Thyroid gland (tissue), 4 donors: ENCODE measurements at regions not wholly inside any gene's neighbourhood (a gene's known extent, or its start where the extent isn't known, plus 50 kb on each side); places are given as distances from the start of the nearest gene placed in this dataset.

Experiments used
- DNase-seq, 2 donors: peaks; one replicate each; pipeline ENCODE4 v3.0.0-alpha.2; 2019
- H3K27ac ChIP-seq, 3 donors: fragments of 200-600 bp; sonication (generic); 1 replicate in 2 of 3; 2 replicates in 1 of 3; pipeline ENCODE4 v1.5.1; 2016 to 2019; ENCODE audit warnings: mild to moderate bottlenecking in 1 of 3, moderate library complexity in 1 of 3
- H3K27me3 ChIP-seq: fragments of 200-600 bp; sonication (generic); one replicate; pipeline ENCODE4 v1.5.1; 2019
- H3K36me3 ChIP-seq, 2 donors: fragments of 200-600 bp; sonication (generic); one replicate each; pipeline ENCODE4 v1.5.1; 2016 to 2019
- H3K4me1 ChIP-seq, 2 donors: fragments of 200-600 bp; sonication (generic); one replicate each; pipeline ENCODE4 v1.5.1; 2017 to 2019
- H3K4me3 ChIP-seq, 3 donors: fragments of 200-600 bp; sonication (generic); replicated peaks in 1 of 3; 1 replicate in 2 of 3; 2 replicates in 1 of 3; pipeline ENCODE4 v1.5.1; 2016; ENCODE audit warnings: mild to moderate bottlenecking in 1 of 3
- H3K9me3 ChIP-seq: fragments of 200-600 bp; sonication (generic); one replicate; pipeline ENCODE4 v1.5.1; 2017
- POLR2A ChIP-seq, 2 donors: fragments of 450-650 bp; IDR thresholded peaks; one replicate each; pipeline ENCODE4 v1.6.1; 2017; ENCODE audit warnings: antibody characterized with exemption in 2 of 2, mild to moderate bottlenecking in 2 of 2, moderate library complexity in 1 of 2
- WGBS, 2 donors: methylation state at CpG; one replicate each; pipeline ENCODE4 v1.1.5; 2017; 5-methylcytosine and 5-hydroxymethylcytosine counted together
- intact Hi-C: fragments of 100-400 bp; cut with DNase I; formaldehyde crosslinking; loops from one replicate; pipeline ENCODE4 v1.15.1; 2023
- TF ChIP-seq, protein P1 (sequence below), 6 experiments: fragments of 200-600 bp in 3 of 6; fragments of 450-650 bp in 3 of 6; sonication (generic) in 3 of 6; IDR thresholded peaks; one replicate each; pipeline ENCODE4 v1.5.1; 2016 to 2019; ENCODE audit warnings: antibody characterized with exemption in 6 of 6, mild to moderate bottlenecking in 2 of 6, inconsistent platforms in 1 of 6, moderate library complexity in 1 of 6

DNA sequence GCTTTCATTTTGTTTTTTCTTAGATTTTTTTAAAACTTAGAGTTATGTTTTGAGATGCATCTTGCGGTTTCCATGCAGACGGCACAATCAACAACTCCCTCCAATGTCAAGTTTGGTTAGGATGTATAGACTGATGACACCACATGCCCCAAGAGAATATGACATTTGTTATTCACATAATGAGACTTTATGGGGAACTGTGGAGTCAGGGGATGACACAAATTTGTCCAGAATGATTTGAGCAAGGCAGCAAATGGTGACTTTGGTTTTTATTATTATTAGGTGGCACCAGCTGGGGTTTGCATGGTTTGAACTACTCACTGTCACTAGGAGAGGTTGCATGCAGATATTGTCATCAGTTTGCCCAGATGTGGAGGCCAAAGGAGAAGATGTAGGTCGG is 461.8 kb upstream of the PRKX start:
- Histone ChIP-seq H3K9me3 (no peaks in the 10 kb centered on the region), H3K27ac (no peak overlapping the region), H3K27me3 (no peaks in the 10 kb centered on the region), H3K36me3 (no peaks in the 10 kb centered on the region), H3K4me1 (no peaks in the 10 kb centered on the region), H3K4me3 (no peak overlapping the region)
- TF ChIP-seq, protein P1, sequence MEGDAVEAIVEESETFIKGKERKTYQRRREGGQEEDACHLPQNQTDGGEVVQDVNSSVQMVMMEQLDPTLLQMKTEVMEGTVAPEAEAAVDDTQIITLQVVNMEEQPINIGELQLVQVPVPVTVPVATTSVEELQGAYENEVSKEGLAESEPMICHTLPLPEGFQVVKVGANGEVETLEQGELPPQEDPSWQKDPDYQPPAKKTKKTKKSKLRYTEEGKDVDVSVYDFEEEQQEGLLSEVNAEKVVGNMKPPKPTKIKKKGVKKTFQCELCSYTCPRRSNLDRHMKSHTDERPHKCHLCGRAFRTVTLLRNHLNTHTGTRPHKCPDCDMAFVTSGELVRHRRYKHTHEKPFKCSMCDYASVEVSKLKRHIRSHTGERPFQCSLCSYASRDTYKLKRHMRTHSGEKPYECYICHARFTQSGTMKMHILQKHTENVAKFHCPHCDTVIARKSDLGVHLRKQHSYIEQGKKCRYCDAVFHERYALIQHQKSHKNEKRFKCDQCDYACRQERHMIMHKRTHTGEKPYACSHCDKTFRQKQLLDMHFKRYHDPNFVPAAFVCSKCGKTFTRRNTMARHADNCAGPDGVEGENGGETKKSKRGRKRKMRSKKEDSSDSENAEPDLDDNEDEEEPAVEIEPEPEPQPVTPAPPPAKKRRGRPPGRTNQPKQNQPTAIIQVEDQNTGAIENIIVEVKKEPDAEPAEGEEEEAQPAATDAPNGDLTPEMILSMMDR (IDR thresholded peaks at IDR 0.05): no peak
- TF ChIP-seq POLR2A (IDR thresholded peaks at IDR 0.05): no peak
- 87 to 91% methylated on average over 3 of the region's 3 CpGs for WGBS, 2 donors
- no peak for DNase-seq
- intact Hi-C loops: no loop called here

GRCh38 chrX:4173743-4174142 is 460.3 kb upstream of the PRKX start:
- Histone ChIP-seq H3K36me3 (no peaks in the 10 kb centered on the region), H3K27ac (no peak overlapping the region), H3K4me3 (no peak overlapping the region), H3K4me1 (no peaks in the 10 kb centered on the region), H3K27me3 (no peaks in the 10 kb centered on the region), H3K9me3 (no peaks in the 10 kb centered on the region)
- DNase-seq: no peak
- intact Hi-C loops: no loop called here
- TF ChIP-seq, protein P1 (IDR thresholded peaks at IDR 0.05): no peak
- TF ChIP-seq POLR2A (IDR thresholded peaks at IDR 0.05): no peak
- 83 to 93% methylated on average over 2 of the region's 2 CpGs for WGBS, 2 donors

- intact Hi-C loops: no loop called here
- Histone ChIP-seq H3K36me3 (no peaks in the 10 kb centered on the region), H3K9me3 (no peaks in the 10 kb centered on the region), H3K27me3 (no peaks in the 10 kb centered on the region), H3K4me3 (no peak overlapping the region), H3K4me1 (no peaks in the 10 kb centered on the region), H3K27ac (no peak overlapping the region)
- WGBS, 2 donors: 61 to 70% methylated on average over 4 of the region's 4 CpGs
- no peak for DNase-seq
- TF ChIP-seq, protein P1 (IDR thresholded peaks at IDR 0.05): no peak
- TF ChIP-seq POLR2A (IDR thresholded peaks at IDR 0.05): no peak
Measured at GRCh38 chrX:4151798-4152197, 438.3 kb upstream of the PRKX start.

DNA sequence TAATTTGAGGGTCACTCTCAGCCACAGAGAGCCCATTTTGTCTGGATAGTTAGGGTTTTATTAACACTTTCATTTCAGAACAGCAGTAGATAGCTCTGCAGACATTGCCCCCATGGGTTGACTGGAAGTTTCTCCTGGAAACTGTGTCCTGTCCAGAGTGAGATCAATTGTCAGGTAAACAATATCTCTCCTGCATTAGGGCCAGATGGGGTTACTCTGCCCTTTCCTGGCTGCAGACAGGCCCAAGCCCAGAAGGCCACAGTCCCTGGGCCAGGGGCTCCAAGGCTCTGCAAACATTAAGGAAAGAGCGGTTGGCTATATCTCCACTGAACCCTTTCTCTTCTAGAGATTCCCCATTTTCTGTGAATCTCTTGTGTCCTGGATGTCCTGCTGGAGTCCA is 436.8 kb upstream of the PRKX start:
- no peak for TF ChIP-seq POLR2A (IDR thresholded peaks at IDR 0.05)
- TF ChIP-seq, protein P1 (IDR thresholded peaks at IDR 0.05): no peak
- Histone ChIP-seq H3K36me3 (no peaks in the 10 kb centered on the region), H3K27ac (no peak overlapping the region), H3K4me3 (no peak overlapping the region), H3K4me1 (no peaks in the 10 kb centered on the region), H3K9me3 (no peaks in the 10 kb centered on the region), H3K27me3 (no peaks in the 10 kb centered on the region)
- WGBS, 2 donors: 100% methylated on average over 1 of the region's 1 CpG
- intact Hi-C loops: no loop called here
- DNase-seq: no peak

GRCh38 chrX:4129626-4130025 is 416.2 kb upstream of the PRKX start:
- Histone ChIP-seq H3K4me1 (no peaks in the 10 kb centered on the region), H3K9me3 (no peaks in the 10 kb centered on the region), H3K36me3 (no peaks in the 10 kb centered on the region), H3K27ac (no peak overlapping the region), H3K27me3 (no peaks in the 10 kb centered on the region), H3K4me3 (no peak overlapping the region)
- no peak for TF ChIP-seq POLR2A (IDR thresholded peaks at IDR 0.05)
- TF ChIP-seq, protein P1 (IDR thresholded peaks at IDR 0.05): no peak
- WGBS, 2 donors: 43 to 60% methylated on average over 10 of the region's 10 CpGs
- DNase-seq: no peak
- intact Hi-C loops: no loop called here
